ENCODE measurements at regions not wholly inside any gene's neighbourhood (a gene's known extent, or its start where the extent isn't known, plus 50 kb on each side); places are given as distances from the start of the nearest gene placed in this dataset.

DNA sequence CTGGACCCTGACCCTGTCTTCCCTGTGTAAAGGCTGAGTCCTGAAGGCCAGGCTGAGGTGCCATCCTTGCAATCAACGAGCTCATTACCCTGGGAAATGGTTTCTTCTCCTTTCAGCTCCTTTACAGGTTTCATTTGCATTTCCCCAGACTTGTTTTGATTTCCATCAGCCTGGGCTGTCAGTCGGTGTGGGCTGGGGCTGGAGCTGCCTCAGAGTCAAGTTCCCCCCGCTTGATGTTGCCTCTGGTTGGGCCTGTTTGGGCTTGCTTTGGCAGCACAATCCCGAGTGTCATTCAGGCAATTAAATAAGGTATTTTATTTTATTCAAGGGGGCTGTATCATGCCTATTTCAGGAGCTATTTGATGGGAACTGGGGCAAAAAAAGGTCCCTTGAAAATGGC is 424.9 kb downstream of the INSC start:
- no peaks in the 10 kb centered on the region for H3F3A ChIP-seq (ENCODE audit: low read depth)
- no peaks in the 10 kb centered on the region for H3K36me3 ChIP-seq (ENCODE audit: insufficient read depth, low read length)
- H3K4me3 ChIP-seq (ENCODE audit: low read length, poor library complexity, severe bottlenecking), result no peak overlapping the region
- no peaks in the 10 kb centered on the region for H3K4me1 ChIP-seq (ENCODE audit: insufficient read depth, low read length, poor library complexity, severe bottlenecking)
- no peak overlapping the region for H3K4me2 ChIP-seq (ENCODE audit: low read depth, low read length, poor library complexity, severe bottlenecking)
- no peaks in the 10 kb centered on the region for H3K9me2 ChIP-seq (replicated peaks; ENCODE audit: low read depth, low read length)
- no peaks in the 10 kb centered on the region for H3K79me2 ChIP-seq (ENCODE audit: insufficient read depth, low read length)
- H3K27me3 ChIP-seq (ENCODE audit: insufficient read depth, low read length, poor library complexity, severe bottlenecking), result no peaks in the 10 kb centered on the region
- H4K20me1 ChIP-seq (ENCODE audit: insufficient read depth, low read length, poor library complexity, severe bottlenecking), result no peaks in the 10 kb centered on the region
- no peak overlapping the region for H2AFZ ChIP-seq (ENCODE audit: low read length)
- H3K9ac ChIP-seq (ENCODE audit: low read depth, low read length, poor library complexity, severe bottlenecking), result no peak overlapping the region
- H3K9me3 ChIP-seq (ENCODE audit: insufficient read depth, low read depth, low read length), result no peaks in the 10 kb centered on the region
- TF ChIP-seq EZH2phosphoT487 (IDR thresholded peaks at IDR 0.05; ENCODE audit: borderline replicate concordance), result no peak
- TF ChIP-seq, protein P1, sequence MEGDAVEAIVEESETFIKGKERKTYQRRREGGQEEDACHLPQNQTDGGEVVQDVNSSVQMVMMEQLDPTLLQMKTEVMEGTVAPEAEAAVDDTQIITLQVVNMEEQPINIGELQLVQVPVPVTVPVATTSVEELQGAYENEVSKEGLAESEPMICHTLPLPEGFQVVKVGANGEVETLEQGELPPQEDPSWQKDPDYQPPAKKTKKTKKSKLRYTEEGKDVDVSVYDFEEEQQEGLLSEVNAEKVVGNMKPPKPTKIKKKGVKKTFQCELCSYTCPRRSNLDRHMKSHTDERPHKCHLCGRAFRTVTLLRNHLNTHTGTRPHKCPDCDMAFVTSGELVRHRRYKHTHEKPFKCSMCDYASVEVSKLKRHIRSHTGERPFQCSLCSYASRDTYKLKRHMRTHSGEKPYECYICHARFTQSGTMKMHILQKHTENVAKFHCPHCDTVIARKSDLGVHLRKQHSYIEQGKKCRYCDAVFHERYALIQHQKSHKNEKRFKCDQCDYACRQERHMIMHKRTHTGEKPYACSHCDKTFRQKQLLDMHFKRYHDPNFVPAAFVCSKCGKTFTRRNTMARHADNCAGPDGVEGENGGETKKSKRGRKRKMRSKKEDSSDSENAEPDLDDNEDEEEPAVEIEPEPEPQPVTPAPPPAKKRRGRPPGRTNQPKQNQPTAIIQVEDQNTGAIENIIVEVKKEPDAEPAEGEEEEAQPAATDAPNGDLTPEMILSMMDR (conservative IDR thresholded peaks at IDR 0.05; ENCODE audit: low read length), result no peak

DNA sequence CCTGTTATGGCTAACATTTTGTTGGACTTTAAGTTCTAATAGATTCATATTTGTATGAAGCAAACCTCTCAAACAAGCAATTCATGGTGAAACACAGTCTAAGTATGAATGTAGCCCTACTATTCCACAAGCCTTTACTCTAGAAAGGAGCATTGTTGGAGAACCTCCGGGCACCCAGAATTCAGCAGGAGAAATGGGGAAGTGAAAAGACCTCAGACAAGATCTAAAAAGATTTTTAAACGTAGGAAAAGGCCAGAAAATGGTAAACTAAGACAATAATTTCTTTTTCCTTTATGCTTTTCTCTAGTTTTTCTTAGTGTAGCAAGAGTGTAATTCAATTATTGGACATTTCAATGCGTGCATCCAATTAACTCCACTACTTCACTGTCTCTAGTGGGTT is 426.4 kb downstream of the INSC start:
- Histone ChIP-seq H3K9me2 (replicated peaks; ENCODE audit: low read depth, low read length) (no peaks in the 10 kb centered on the region), H3K9ac (ENCODE audit: low read depth, low read length, poor library complexity, severe bottlenecking) (no peak overlapping the region), H3K4me1 (ENCODE audit: insufficient read depth, low read length, poor library complexity, severe bottlenecking) (no peaks in the 10 kb centered on the region), H3K79me2 (ENCODE audit: insufficient read depth, low read length) (no peaks in the 10 kb centered on the region), H3F3A (ENCODE audit: low read depth) (no peaks in the 10 kb centered on the region), H2AFZ (ENCODE audit: low read length) (no peak overlapping the region), H3K36me3 (ENCODE audit: insufficient read depth, low read length) (no peaks in the 10 kb centered on the region), H4K20me1 (ENCODE audit: insufficient read depth, low read length, poor library complexity, severe bottlenecking) (no peaks in the 10 kb centered on the region), H3K27me3 (ENCODE audit: insufficient read depth, low read length, poor library complexity, severe bottlenecking) (no peaks in the 10 kb centered on the region), H3K4me3 (ENCODE audit: low read length, poor library complexity, severe bottlenecking) (no peak overlapping the region), H3K4me2 (ENCODE audit: low read depth, low read length, poor library complexity, severe bottlenecking) (no peak overlapping the region), H3K9me3 (ENCODE audit: insufficient read depth, low read depth, low read length) (no peaks in the 10 kb centered on the region)
- no peak for TF ChIP-seq EZH2phosphoT487 (IDR thresholded peaks at IDR 0.05; ENCODE audit: borderline replicate concordance)
- TF ChIP-seq, protein P1 (conservative IDR thresholded peaks at IDR 0.05; ENCODE audit: low read length), result no peak

DNA sequence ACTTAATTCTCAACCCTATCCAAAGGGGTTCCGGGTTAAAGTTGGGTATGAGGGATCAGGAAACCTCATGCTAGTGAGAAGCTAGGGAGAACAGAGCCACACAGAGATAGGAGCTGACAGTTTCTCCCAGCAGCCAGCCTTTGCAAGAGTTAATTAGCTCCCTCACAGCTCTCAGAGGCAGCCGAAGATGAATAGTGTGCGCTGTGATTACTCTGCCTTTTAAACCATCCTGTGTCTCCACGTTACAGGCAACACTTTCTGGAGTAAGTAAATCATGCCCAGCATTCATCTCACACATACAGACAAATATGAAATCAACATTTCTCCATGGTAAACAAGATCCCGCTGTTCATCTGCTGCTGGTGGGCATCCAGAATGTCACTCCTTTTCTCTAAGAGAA is 429.6 kb downstream of the INSC start:
- H3K27me3 ChIP-seq (ENCODE audit: insufficient read depth, low read length, poor library complexity, severe bottlenecking), result no peaks in the 10 kb centered on the region
- no peaks in the 10 kb centered on the region for H3F3A ChIP-seq (ENCODE audit: low read depth)
- no peak overlapping the region for H3K4me3 ChIP-seq (ENCODE audit: low read length, poor library complexity, severe bottlenecking)
- H3K79me2 ChIP-seq (ENCODE audit: insufficient read depth, low read length), result no peaks in the 10 kb centered on the region
- no peak overlapping the region for H2AFZ ChIP-seq (ENCODE audit: low read length)
- H3K4me2 ChIP-seq (ENCODE audit: low read depth, low read length, poor library complexity, severe bottlenecking), result no peak overlapping the region
- no peaks in the 10 kb centered on the region for H3K9me3 ChIP-seq (ENCODE audit: insufficient read depth, low read depth, low read length)
- H3K9me2 ChIP-seq (replicated peaks; ENCODE audit: low read depth, low read length), result no peaks in the 10 kb centered on the region
- no peaks in the 10 kb centered on the region for H3K4me1 ChIP-seq (ENCODE audit: insufficient read depth, low read length, poor library complexity, severe bottlenecking)
- H4K20me1 ChIP-seq (ENCODE audit: insufficient read depth, low read length, poor library complexity, severe bottlenecking), result no peaks in the 10 kb centered on the region
- TF ChIP-seq EZH2phosphoT487 (IDR thresholded peaks at IDR 0.05; ENCODE audit: borderline replicate concordance), result no peak
- TF ChIP-seq, protein P1 (conservative IDR thresholded peaks at IDR 0.05; ENCODE audit: low read length), result no peak
- H3K9ac ChIP-seq (ENCODE audit: low read depth, low read length, poor library complexity, severe bottlenecking), result no peak overlapping the region
- H3K36me3 ChIP-seq (ENCODE audit: insufficient read depth, low read length), result no peaks in the 10 kb centered on the region
